Left lung (tissue), 4 donors: ENCODE measurements at regions not wholly inside any gene's neighbourhood (a gene's known extent, or its start where the extent isn't known, plus 50 kb on each side); places are given as distances from the start of the nearest gene placed in this dataset.

Experiments used
- ATAC-seq: fragments of 200-7000 bp; cut with Tn5 transposase; one replicate; pipeline ENCODE4 v1.9.1; 2020; ENCODE audit warnings: moderate library complexity
- DNase-seq, 4 donors: peaks; one replicate each; pipeline ENCODE4 v3.0.0-alpha.2; 2013 to 2020
- H3K27ac ChIP-seq, 2 donors: fragments of 200-600 bp; sonication (generic) in 1 of 2; one replicate each; pipeline versions ENCODE4 v1.5.0 to v1.8.0; 2020 to 2021
- H3K27me3 ChIP-seq, 2 donors: fragments of 200-600 bp; sonication (generic) in 1 of 2; one replicate each; pipeline versions ENCODE4 v1.5.0 to v1.8.0; 2020 to 2021
- H3K36me3 ChIP-seq, 2 donors: fragments of 200-600 bp; sonication (generic) in 1 of 2; one replicate each; pipeline versions ENCODE4 v1.5.0 to v1.8.0; 2020 to 2021
- H3K4me1 ChIP-seq, 2 donors: fragments of 200-600 bp; one replicate each; pipeline ENCODE4 v1.8.0; 2021
- H3K4me3 ChIP-seq, 2 donors: fragments of 200-600 bp; sonication (generic) in 1 of 2; one replicate each; pipeline versions ENCODE4 v1.5.0 to v1.8.0; 2020 to 2021; ENCODE audit warnings: mild to moderate bottlenecking in 1 of 2
- H3K9me3 ChIP-seq, 2 donors: fragments of 200-600 bp; sonication (generic) in 1 of 2; one replicate each; pipeline versions ENCODE4 v1.5.0 to v1.8.0; 2020 to 2021
- CTCF ChIP-seq, 2 donors: fragments of 200-600 bp; sonication (generic) in 1 of 2; IDR thresholded peaks; one replicate each; pipeline versions ENCODE4 v1.5.0 to v1.8.0; 2021; ENCODE audit warnings: antibody characterized with exemption in 2 of 2
- intact Hi-C, 2 donors: fragments of 100-400 bp; cut with DNase I; formaldehyde crosslinking; loops; one replicate each; pipeline versions ENCODE4 v1.11.2 to v1.14.2; 2022
- donor health status: DM: no; HTN: yes; CAD: no.
- donor health status: DM: no; HTN: no; CAD: no.

DNA sequence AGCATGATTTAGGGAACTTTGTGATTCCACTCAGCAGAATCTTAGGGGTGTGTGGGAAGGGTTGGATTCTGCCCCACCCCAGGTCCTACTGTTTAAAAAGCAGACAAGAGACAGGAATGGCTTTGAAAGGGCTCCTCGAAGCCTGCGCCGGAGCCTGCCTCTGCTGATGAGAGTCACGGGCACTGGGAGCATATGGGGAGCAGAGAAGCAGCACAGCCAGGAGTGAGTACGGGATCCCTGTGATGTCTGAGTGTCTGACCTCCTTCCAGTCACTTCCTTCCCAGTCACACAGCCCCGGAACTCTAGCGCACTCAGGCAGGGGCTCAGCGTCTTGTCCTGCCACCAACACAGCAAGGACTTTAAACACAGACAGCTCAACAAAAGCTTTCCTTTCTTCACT lies 514.9 kb upstream of the DPP6 start:
- intact Hi-C loops: no loop called here
- no peak for ATAC-seq
- Histone ChIP-seq H3K9me3 (peaks cover 0 to 3% of the 10 kb centered on the region in 2 donors), H3K4me3 (no peak overlapping the region), H3K36me3 (no peaks in the 10 kb centered on the region), H3K27ac (no peak overlapping the region), H3K27me3 (no peaks in the 10 kb centered on the region), H3K4me1 (no peaks in the 10 kb centered on the region)
- no peak for DNase-seq
- no peak for TF ChIP-seq CTCF (IDR thresholded peaks at IDR 0.05)

GRCh38 chr7:153541903-153542302 lies 510.3 kb upstream of the DPP6 start:
- intact Hi-C loops: no loop called here
- Histone ChIP-seq H3K36me3 (no peaks in the 10 kb centered on the region), H3K4me1 (no peaks in the 10 kb centered on the region), H3K4me3 (no peak overlapping the region), H3K9me3 (no peaks in the 10 kb centered on the region), H3K27ac (no peak overlapping the region), H3K27me3 (no peaks in the 10 kb centered on the region)
- no peak for ATAC-seq
- no peak for DNase-seq
- no peak for TF ChIP-seq CTCF (IDR thresholded peaks at IDR 0.05)

- H3K9me3 ChIP-seq: no peaks in the 10 kb centered on the region
- DNase-seq: no peak
- no peaks in the 10 kb centered on the region for H3K27me3 ChIP-seq
- ATAC-seq: no peak
- no peaks in the 10 kb centered on the region for H3K4me1 ChIP-seq
- TF ChIP-seq CTCF (IDR thresholded peaks at IDR 0.05): no peak
- intact Hi-C loops: no loop called here
- H3K4me3 ChIP-seq: no peak overlapping the region
- H3K27ac ChIP-seq: no peak overlapping the region
- no peaks in the 10 kb centered on the region for H3K36me3 ChIP-seq
Observed at GRCh38 chr7:153543232-153543631, 509.0 kb upstream of the DPP6 start.

DNA sequence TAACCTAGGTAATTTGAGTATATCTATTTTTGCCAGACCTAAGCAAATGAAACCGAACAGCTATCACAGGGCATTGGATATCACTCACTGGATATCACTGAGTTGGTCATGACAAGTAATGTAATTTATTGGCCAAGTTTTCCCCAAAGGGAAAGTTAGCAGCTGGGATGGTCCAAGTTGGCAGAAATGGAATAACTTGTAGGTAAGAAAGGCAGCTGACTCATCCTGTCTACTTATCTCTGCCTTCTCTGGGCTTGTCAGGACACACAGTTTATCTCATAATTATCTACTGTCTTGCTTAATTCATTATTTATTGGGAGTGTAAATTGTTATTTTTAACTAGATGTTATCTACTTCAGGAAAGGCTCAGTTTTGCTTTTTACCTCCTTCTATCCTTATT lies 502.0 kb upstream of the DPP6 start:
- intact Hi-C loops: no loop called here
- DNase-seq (no peak), ATAC-seq (no peak)
- no peak overlapping the region for H3K4me3 ChIP-seq
- no peaks in the 10 kb centered on the region for H3K27me3 ChIP-seq
- H3K27ac ChIP-seq: no peak overlapping the region
- no peaks in the 10 kb centered on the region for H3K4me1 ChIP-seq
- peaks cover 0 to 2% of the 10 kb centered on the region in 2 donors for H3K9me3 ChIP-seq
- no peak for TF ChIP-seq CTCF (IDR thresholded peaks at IDR 0.05)
- H3K36me3 ChIP-seq: no peaks in the 10 kb centered on the region

- intact Hi-C loops: no loop called here
- Histone ChIP-seq H3K4me1 (no peaks in the 10 kb centered on the region), H3K27me3 (no peaks in the 10 kb centered on the region), H3K4me3 (no peak overlapping the region), H3K9me3 (peaks cover 0 to 29% of the 10 kb centered on the region in 2 donors), H3K36me3 (no peaks in the 10 kb centered on the region), H3K27ac (no peak overlapping the region)
- DNase-seq (no peak), ATAC-seq (no peak)
- TF ChIP-seq CTCF (IDR thresholded peaks at IDR 0.05): no peak
Observed at GRCh38 chr7:153564391-153564790, 487.8 kb upstream of the DPP6 start.
